Activated naive CD4-positive, alpha-beta T cell treated with anti-CD3 and anti-CD28 coated beads, Interleukin-2, amount 10 ng/mL, durations not matched to agents 7 days and 5 days (primary cell): ENCODE measurements at regions not wholly inside any gene's neighbourhood (a gene's known extent, or its start where the extent isn't known, plus 50 kb on each side); places are given as distances from the start of the nearest gene placed in this dataset.
"Not testable (repeated sequence)": the region's sequence is repeated elsewhere in the genome, so short reads cannot be mapped to it uniquely, and the experiment has no call there.

Experiments used
- CTCF ChIA-PET: fragments of 350-600 bp; sonication (Branson Sonifier 250); formaldehyde crosslinking; loops from one replicate; lab custom pipeline; 2021; ENCODE audit warnings: antibody characterized with exemption; lab: Charles Lee
- DNase-seq: peaks from one replicate; pipeline ENCODE4 v3.0.0-alpha.2; 2020
- H3K27ac Mint-ChIP-seq: one replicate; pipeline ENCODE4 v1.8.0; 2021; ENCODE audit warnings: mild to moderate bottlenecking, moderate library complexity, mixed read lengths
- H3K27me3 Mint-ChIP-seq: one replicate; pipeline ENCODE4 v1.8.0; 2021; ENCODE audit warnings: mild to moderate bottlenecking, mixed read lengths
- H3K36me3 Mint-ChIP-seq: one replicate; pipeline ENCODE4 v1.8.0; 2021; ENCODE audit warnings: mixed read lengths
- H3K4me1 Mint-ChIP-seq: one replicate; pipeline ENCODE4 v1.8.0; 2021; ENCODE audit warnings: mixed read lengths
- H3K4me3 Mint-ChIP-seq: one replicate; pipeline ENCODE4 v1.8.0; 2021; ENCODE audit warnings: mild to moderate bottlenecking, moderate library complexity, mixed read lengths
- H3K9me3 Mint-ChIP-seq: one replicate; pipeline ENCODE4 v1.8.0; 2021; ENCODE audit warnings: mixed read lengths

GRCh38 chr11:33953289-33953688, 61.4 kb upstream of the LMO2 start:
- CTCF ChIA-PET, result no interaction called here
- no peaks in the 10 kb centered on the region for H3K4me1 Mint-ChIP-seq
- H3K36me3 Mint-ChIP-seq, result no peaks in the 10 kb centered on the region
- H3K27me3 Mint-ChIP-seq, result peaks cover 19% of the 10 kb centered on the region
- no peak overlapping the region for H3K27ac Mint-ChIP-seq
- no peak overlapping the region for H3K4me3 Mint-ChIP-seq
- no peak for DNase-seq
- H3K9me3 Mint-ChIP-seq, result no peaks in the 10 kb centered on the region

GRCh38 chr11:33952805-33953204, 60.9 kb upstream of the LMO2 start:
- CTCF ChIA-PET, result no interaction called here
- DNase-seq, result no peak
- Mint-ChIP-seq H3K27me3 (peaks cover 19% of the 10 kb centered on the region), H3K4me3 (no peak overlapping the region), H3K36me3 (no peaks in the 10 kb centered on the region), H3K9me3 (no peaks in the 10 kb centered on the region), H3K4me1 (no peaks in the 10 kb centered on the region), H3K27ac (no peak overlapping the region)

GRCh38 chr11:33949252-33949913, 57.5 kb upstream of the LMO2 start:
- H3K27ac Mint-ChIP-seq, result no peak overlapping the region
- CTCF ChIA-PET, result interaction anchor here (0.6 kb wide), 1 partner anchor 693 kb away, joined by 3 read pairs; no protein-coding TSS in a partner anchor
- no peaks in the 10 kb centered on the region for H3K9me3 Mint-ChIP-seq
- no peaks in the 10 kb centered on the region for H3K36me3 Mint-ChIP-seq
- H3K4me1 Mint-ChIP-seq, result no peaks in the 10 kb centered on the region
- peaks cover 10% of the 10 kb centered on the region for H3K27me3 Mint-ChIP-seq
- H3K4me3 Mint-ChIP-seq, result no peak overlapping the region
- DNase-seq, result no peak

GRCh38 chr11:33948494-33948893, 56.6 kb upstream of the LMO2 start:
- Mint-ChIP-seq H3K4me3 (no peak overlapping the region), H3K27ac (no peak overlapping the region), H3K9me3 (no peaks in the 10 kb centered on the region), H3K4me1 (no peaks in the 10 kb centered on the region), H3K27me3 (peaks cover 7% of the 10 kb centered on the region), H3K36me3 (no peaks in the 10 kb centered on the region)
- DNase-seq, result no peak
- CTCF ChIA-PET, result no interaction called here

- CTCF ChIA-PET, DNase-seq, H3K36me3 Mint-ChIP-seq, H3K4me1 Mint-ChIP-seq, H3K27ac Mint-ChIP-seq, H3K27me3 Mint-ChIP-seq, H3K9me3 Mint-ChIP-seq, H3K4me3 Mint-ChIP-seq: not testable (repeated sequence)
These were observed 56.0 kb upstream of the LMO2 start for GRCh38 chr11:33947918-33948317.

GRCh38 chr11:33946930-33947329, 55.1 kb upstream of the LMO2 start:
- H3K4me1 Mint-ChIP-seq, result no peaks in the 10 kb centered on the region
- no peak overlapping the region for H3K4me3 Mint-ChIP-seq
- peaks cover 7% of the 10 kb centered on the region for H3K27me3 Mint-ChIP-seq
- no peaks in the 10 kb centered on the region for H3K36me3 Mint-ChIP-seq
- no peaks in the 10 kb centered on the region for H3K9me3 Mint-ChIP-seq
- no peak overlapping the region for H3K27ac Mint-ChIP-seq
- CTCF ChIA-PET, result no interaction called here
- DNase-seq, result no peak

GRCh38 chr11:33945481-33946268, 53.8 kb upstream of the LMO2 start:
- H3K4me1 Mint-ChIP-seq, result no peaks in the 10 kb centered on the region
- H3K27me3 Mint-ChIP-seq, result peaks cover 7% of the 10 kb centered on the region
- no peaks in the 10 kb centered on the region for H3K9me3 Mint-ChIP-seq
- H3K36me3 Mint-ChIP-seq, result no peaks in the 10 kb centered on the region
- DNase-seq, result no peak
- no peak overlapping the region for H3K4me3 Mint-ChIP-seq
- CTCF ChIA-PET, result interaction anchor here (0.6 kb wide), 1 partner anchor 141 kb away, joined by 3 read pairs; no protein-coding TSS in a partner anchor
- no peak overlapping the region for H3K27ac Mint-ChIP-seq

GRCh38 chr11:33944693-33945424, 53.0 kb upstream of the LMO2 start:
- Mint-ChIP-seq H3K4me3 (no peak overlapping the region), H3K27me3 (peaks cover 7% of the 10 kb centered on the region), H3K36me3 (no peaks in the 10 kb centered on the region), H3K9me3 (no peaks in the 10 kb centered on the region), H3K4me1 (no peaks in the 10 kb centered on the region), H3K27ac (no peak overlapping the region)
- DNase-seq, result no peak
- CTCF ChIA-PET, result no interaction called here

- no peak overlapping the region for H3K4me3 Mint-ChIP-seq
- H3K4me1 Mint-ChIP-seq, result no peaks in the 10 kb centered on the region
- peaks cover 5% of the 10 kb centered on the region for H3K27me3 Mint-ChIP-seq
- H3K9me3 Mint-ChIP-seq, result no peaks in the 10 kb centered on the region
- no peaks in the 10 kb centered on the region for H3K36me3 Mint-ChIP-seq
- no peak overlapping the region for H3K27ac Mint-ChIP-seq
- CTCF ChIA-PET, result no interaction called here
- no peak for DNase-seq
These were observed 52.4 kb upstream of the LMO2 start for GRCh38 chr11:33944345-33944692.

- H3K27ac Mint-ChIP-seq, result no peak overlapping the region
These were observed 51.1 kb upstream of the LMO2 start for GRCh38 chr11:33942954-33943353.

GRCh38 chr11:33941637-33942160, 49.8 kb upstream of the LMO2 start:
- H3K27ac Mint-ChIP-seq, result no peak overlapping the region
- no peaks in the 10 kb centered on the region for H3K9me3 Mint-ChIP-seq
- H3K27me3 Mint-ChIP-seq, result peaks cover 7% of the 10 kb centered on the region
- no peak overlapping the region for H3K4me3 Mint-ChIP-seq
- CTCF ChIA-PET, result no interaction called here
- no peaks in the 10 kb centered on the region for H3K4me1 Mint-ChIP-seq
- no peak for DNase-seq
- no peaks in the 10 kb centered on the region for H3K36me3 Mint-ChIP-seq

More at GRCh38 chr11:33942954-33943353, 51.1 kb upstream of the LMO2 start:
- Mint-ChIP-seq H3K4me1 (no peaks in the 10 kb centered on the region), H3K4me3 (no peak overlapping the region), H3K9me3 (no peaks in the 10 kb centered on the region), H3K27me3 (no peaks in the 10 kb centered on the region), H3K36me3 (no peaks in the 10 kb centered on the region)
- CTCF ChIA-PET, result no interaction called here
- DNase-seq, result no peak
